Lower lobe of right lung (tissue), 2 donors: ENCODE measurements at regions not wholly inside any gene's neighbourhood (a gene's known extent, or its start where the extent isn't known, plus 50 kb on each side); places are given as distances from the start of the nearest gene placed in this dataset.

ENCODE experiments used
- ATAC-seq, 2 donors: fragments of 200-7000 bp; cut with Tn5 transposase; one replicate each; pipeline ENCODE4 v1.9.1; 2020 to 2022; ENCODE audit warnings: mild to moderate bottlenecking in 2 of 2, moderate library complexity in 2 of 2
- DNase-seq: peaks from one replicate; pipeline ENCODE4 v3.0.0-alpha.2; 2020
- H3K27ac ChIP-seq: fragments of 200-600 bp; one replicate; pipeline ENCODE4 v1.8.0; 2022
- H3K27me3 ChIP-seq: fragments of 200-600 bp; one replicate; pipeline ENCODE4 v1.8.0; 2022; ENCODE audit warnings: low read depth
- H3K36me3 ChIP-seq: fragments of 200-600 bp; one replicate; pipeline ENCODE4 v1.8.0; 2022; ENCODE audit warnings: mild to moderate bottlenecking
- H3K4me1 ChIP-seq: fragments of 200-600 bp; one replicate; pipeline ENCODE4 v1.8.0; 2022
- H3K4me3 ChIP-seq: fragments of 200-600 bp; one replicate; pipeline ENCODE4 v1.8.0; 2022; ENCODE audit warnings: mild to moderate bottlenecking
- H3K9me3 ChIP-seq: fragments of 200-600 bp; one replicate; pipeline ENCODE4 v1.8.0; 2022
- intact Hi-C: fragments of 100-400 bp; cut with DNase I; formaldehyde crosslinking; loops from one replicate; pipeline ENCODE4 v1.11.0; 2022
- TF ChIP-seq, protein P1 (sequence below): fragments of 200-600 bp; IDR thresholded peaks from one replicate; pipeline ENCODE4 v1.8.0; 2022; ENCODE audit warnings: antibody characterized with exemption, mild to moderate bottlenecking
- donor health status: DM: no; HTN: yes; CAD: no; lungs with severe emphysema.

DNA sequence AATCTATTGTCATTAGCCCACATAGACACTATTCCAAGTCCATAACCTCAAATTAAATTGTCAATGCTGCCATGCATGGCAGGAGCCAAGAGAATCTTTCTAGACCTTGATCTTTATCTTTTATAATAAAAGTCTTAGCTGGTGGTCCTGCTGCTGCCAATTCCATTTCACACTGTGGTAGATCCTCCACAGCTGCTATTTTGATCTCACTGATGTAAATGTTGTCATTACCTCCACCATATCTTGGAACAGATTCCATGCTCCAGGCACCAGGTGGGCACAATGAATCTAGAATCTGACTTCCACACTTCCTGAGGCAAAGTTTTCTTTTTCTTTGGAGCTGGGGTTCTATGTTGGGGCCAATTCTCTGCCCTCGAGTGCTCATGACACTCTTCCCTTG is 161.2 kb downstream of the TMTC3 start:
- ATAC-seq = no peak
- intact Hi-C loops = no loop called here
- no peaks in the 10 kb centered on the region for H3K4me1 ChIP-seq

DNA sequence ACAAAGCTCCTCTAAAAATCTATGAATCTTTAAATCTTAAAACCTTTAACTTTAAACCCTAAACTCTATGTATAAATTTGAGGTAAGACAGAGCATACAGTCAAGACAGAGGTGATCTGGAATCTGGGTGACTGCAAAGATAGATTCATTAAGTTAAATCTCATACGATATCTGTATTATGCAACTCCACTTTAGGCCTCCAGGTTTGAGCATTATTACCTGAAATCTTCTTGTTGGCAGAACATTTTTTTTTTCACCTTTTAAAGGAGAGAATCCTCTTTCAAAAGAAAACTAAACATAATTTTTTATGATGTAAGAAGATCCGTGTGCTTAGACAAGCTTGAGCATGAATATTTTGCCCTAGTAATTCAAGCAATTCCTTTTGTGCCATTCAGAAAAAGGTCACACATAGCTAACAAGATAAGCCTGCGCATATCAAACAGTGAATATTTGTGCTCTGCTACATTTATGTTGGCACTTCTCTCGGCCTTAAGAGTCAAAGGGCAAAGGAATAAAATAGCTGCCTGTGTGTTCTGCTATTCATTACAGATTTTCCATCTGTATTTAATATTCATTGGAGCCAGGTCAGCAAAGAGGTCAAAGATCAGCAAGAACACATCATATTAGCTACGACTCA is 163.3 kb downstream of the TMTC3 start:
- TF ChIP-seq, protein P1, sequence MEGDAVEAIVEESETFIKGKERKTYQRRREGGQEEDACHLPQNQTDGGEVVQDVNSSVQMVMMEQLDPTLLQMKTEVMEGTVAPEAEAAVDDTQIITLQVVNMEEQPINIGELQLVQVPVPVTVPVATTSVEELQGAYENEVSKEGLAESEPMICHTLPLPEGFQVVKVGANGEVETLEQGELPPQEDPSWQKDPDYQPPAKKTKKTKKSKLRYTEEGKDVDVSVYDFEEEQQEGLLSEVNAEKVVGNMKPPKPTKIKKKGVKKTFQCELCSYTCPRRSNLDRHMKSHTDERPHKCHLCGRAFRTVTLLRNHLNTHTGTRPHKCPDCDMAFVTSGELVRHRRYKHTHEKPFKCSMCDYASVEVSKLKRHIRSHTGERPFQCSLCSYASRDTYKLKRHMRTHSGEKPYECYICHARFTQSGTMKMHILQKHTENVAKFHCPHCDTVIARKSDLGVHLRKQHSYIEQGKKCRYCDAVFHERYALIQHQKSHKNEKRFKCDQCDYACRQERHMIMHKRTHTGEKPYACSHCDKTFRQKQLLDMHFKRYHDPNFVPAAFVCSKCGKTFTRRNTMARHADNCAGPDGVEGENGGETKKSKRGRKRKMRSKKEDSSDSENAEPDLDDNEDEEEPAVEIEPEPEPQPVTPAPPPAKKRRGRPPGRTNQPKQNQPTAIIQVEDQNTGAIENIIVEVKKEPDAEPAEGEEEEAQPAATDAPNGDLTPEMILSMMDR = no peak
- no peak overlapping the region for H3K4me3 ChIP-seq
- no peak overlapping the region for H3K27ac ChIP-seq
- no peaks in the 10 kb centered on the region for H3K36me3 ChIP-seq
- ATAC-seq (no peak), DNase-seq (no peak)
- no peaks in the 10 kb centered on the region for H3K9me3 ChIP-seq
- intact Hi-C loops = no loop called here
- no peaks in the 10 kb centered on the region for H3K27me3 ChIP-seq
- no peaks in the 10 kb centered on the region for H3K4me1 ChIP-seq

More for the DNA sequence above, 161.2 kb downstream of the TMTC3 start:
- H3K27ac ChIP-seq = no peak overlapping the region
- TF ChIP-seq, protein P1 = no peak
- H3K27me3 ChIP-seq = no peaks in the 10 kb centered on the region
- no peaks in the 10 kb centered on the region for H3K36me3 ChIP-seq
- H3K9me3 ChIP-seq = no peaks in the 10 kb centered on the region
- no peak overlapping the region for H3K4me3 ChIP-seq
- DNase-seq = no peak

DNA sequence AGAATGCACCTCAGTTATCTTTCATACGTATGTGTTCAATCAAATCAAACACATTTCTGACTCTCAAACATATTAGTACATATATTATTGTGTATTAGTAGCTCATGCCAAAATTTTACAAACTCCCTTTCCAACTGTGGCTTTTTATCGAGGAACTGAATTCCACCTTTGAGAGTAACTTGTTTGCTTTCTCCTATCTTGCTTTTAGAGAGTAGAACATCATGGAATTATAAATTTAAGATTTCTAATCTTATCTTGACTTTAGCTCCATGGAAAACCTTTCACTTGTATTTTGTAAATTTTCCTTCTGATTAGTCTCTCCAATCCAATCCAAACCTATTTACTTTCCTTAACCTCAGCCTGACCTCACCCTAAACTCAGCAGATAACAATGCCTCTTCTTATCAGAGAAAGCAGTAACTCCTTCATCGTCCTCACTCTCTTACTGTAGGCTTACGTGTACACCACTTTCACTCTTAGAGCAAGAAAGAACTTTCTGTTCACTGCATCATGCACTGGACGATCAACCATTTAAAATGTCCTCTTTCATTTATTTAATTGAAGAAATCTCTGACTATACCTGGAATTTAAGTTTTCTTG is 164.5 kb downstream of the TMTC3 start:
- H3K9me3 ChIP-seq = no peaks in the 10 kb centered on the region
- H3K4me3 ChIP-seq = no peak overlapping the region
- TF ChIP-seq, protein P1 = no peak
- DNase-seq (no peak), ATAC-seq (no peak)
- H3K36me3 ChIP-seq = no peaks in the 10 kb centered on the region
- no peaks in the 10 kb centered on the region for H3K27me3 ChIP-seq
- H3K27ac ChIP-seq = no peak overlapping the region
- intact Hi-C loops = no loop called here
- H3K4me1 ChIP-seq = no peaks in the 10 kb centered on the region

DNA sequence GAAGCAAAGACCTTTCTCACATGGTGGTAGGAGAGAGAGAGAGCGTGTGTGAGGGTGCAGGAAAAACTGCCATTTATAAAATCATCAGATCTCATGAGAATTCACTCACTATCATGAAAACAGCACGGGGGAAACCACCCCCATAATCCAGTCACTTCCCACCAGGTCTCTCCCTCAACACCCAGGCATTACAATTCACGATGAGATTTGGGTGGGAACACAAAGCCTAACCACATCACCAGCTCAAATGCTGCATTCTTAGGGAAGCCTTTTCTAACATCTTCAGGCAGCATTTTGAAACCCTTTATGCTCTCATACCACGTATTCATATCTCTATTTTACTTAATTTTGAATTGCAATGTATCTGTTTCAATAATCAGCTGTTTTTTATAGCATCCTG is 165.9 kb downstream of the TMTC3 start:
- ATAC-seq (no peak), DNase-seq (no peak)
- H3K9me3 ChIP-seq = no peaks in the 10 kb centered on the region
- no peaks in the 10 kb centered on the region for H3K36me3 ChIP-seq
- TF ChIP-seq, protein P1 = no peak
- H3K4me3 ChIP-seq = no peak overlapping the region
- intact Hi-C loops = no loop called here
- no peak overlapping the region for H3K27ac ChIP-seq
- H3K27me3 ChIP-seq = no peaks in the 10 kb centered on the region
- no peaks in the 10 kb centered on the region for H3K4me1 ChIP-seq

DNA sequence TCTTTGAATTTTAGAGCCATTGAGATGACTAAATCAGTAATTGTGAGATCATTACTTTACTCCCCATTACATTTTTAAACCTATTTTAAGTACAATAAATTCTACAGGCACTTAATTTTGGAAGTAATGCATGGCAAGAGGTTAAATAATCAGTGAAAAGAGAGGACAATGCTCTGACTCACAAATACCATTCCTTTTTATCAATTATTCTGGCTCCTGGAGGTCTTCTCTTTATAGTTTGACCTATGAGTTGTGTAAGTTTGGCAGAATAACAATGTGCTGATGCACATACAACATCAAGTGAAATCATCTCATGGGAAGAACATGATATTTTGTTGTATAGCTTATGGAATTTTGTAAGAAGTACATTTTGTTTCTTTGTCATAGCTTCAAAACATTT is 166.7 kb downstream of the TMTC3 start:
- TF ChIP-seq, protein P1 = no peak
- DNase-seq = no peak

More for the DNA sequence above, 166.7 kb downstream of the TMTC3 start:
- no peak for ATAC-seq
- Histone ChIP-seq H3K9me3 (no peaks in the 10 kb centered on the region), H3K4me3 (no peak overlapping the region), H3K27me3 (no peaks in the 10 kb centered on the region), H3K4me1 (no peaks in the 10 kb centered on the region), H3K27ac (no peak overlapping the region), H3K36me3 (no peaks in the 10 kb centered on the region)
- intact Hi-C loops = no loop called here
